GM12874 (cell line): ENCODE measurements at regions not wholly inside any gene's neighbourhood (a gene's known extent, or its start where the extent isn't known, plus 50 kb on each side); places are given as distances from the start of the nearest gene placed in this dataset.

ENCODE experiments used
- CTCF ChIP-seq: IDR thresholded peaks from 2 replicates; pipeline ENCODE4 v1.5.1; 2011; ENCODE audit warnings: low read depth, mild to moderate bottlenecking, control low read depth, low read length, moderate library complexity; ENCODE audit not compliant: insufficient read depth

GRCh38 chrX:7343181-7343580, 195.2 kb upstream of the PUDP start:
- no peak for TF ChIP-seq CTCF

GRCh38 chrX:7334253-7334935, 186.4 kb upstream of the PUDP start:
- TF ChIP-seq CTCF, result no peak

- TF ChIP-seq CTCF, result no peak
Observed at GRCh38 chrX:7330971-7331746, 183.2 kb upstream of the PUDP start.

GRCh38 chrX:7330556-7330955, 182.6 kb upstream of the PUDP start:
- TF ChIP-seq CTCF, result no peak

- no peak for TF ChIP-seq CTCF
Observed at GRCh38 chrX:7318661-7319060, 170.7 kb upstream of the PUDP start.

GRCh38 chrX:7318241-7318640, 170.3 kb upstream of the PUDP start:
- no peak for TF ChIP-seq CTCF

GRCh38 chrX:7316887-7317286, 168.9 kb upstream of the PUDP start:
- TF ChIP-seq CTCF, result no peak
